ENCODE measurements at regions not wholly inside any gene's neighbourhood (a gene's known extent, or its start where the extent isn't known, plus 50 kb on each side); places are given as distances from the start of the nearest gene placed in this dataset.

GRCh38 chr6:22106451-22106850 lies 190.4 kb downstream of the PRL start:
- TF ChIP-seq, protein P1, sequence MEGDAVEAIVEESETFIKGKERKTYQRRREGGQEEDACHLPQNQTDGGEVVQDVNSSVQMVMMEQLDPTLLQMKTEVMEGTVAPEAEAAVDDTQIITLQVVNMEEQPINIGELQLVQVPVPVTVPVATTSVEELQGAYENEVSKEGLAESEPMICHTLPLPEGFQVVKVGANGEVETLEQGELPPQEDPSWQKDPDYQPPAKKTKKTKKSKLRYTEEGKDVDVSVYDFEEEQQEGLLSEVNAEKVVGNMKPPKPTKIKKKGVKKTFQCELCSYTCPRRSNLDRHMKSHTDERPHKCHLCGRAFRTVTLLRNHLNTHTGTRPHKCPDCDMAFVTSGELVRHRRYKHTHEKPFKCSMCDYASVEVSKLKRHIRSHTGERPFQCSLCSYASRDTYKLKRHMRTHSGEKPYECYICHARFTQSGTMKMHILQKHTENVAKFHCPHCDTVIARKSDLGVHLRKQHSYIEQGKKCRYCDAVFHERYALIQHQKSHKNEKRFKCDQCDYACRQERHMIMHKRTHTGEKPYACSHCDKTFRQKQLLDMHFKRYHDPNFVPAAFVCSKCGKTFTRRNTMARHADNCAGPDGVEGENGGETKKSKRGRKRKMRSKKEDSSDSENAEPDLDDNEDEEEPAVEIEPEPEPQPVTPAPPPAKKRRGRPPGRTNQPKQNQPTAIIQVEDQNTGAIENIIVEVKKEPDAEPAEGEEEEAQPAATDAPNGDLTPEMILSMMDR (IDR thresholded peaks at IDR 0.05), result no peak
- no peak overlapping the region for H3K27ac ChIP-seq
- H3K36me3 ChIP-seq, result no peaks in the 10 kb centered on the region
- no peaks in the 10 kb centered on the region for H3K27me3 ChIP-seq
- no peak overlapping the region for H3K4me3 ChIP-seq
- no peaks in the 10 kb centered on the region for H3K9me3 ChIP-seq
- no peaks in the 10 kb centered on the region for H3K4me1 ChIP-seq
- intact Hi-C loops (cut with DNase I; ENCODE audit: low total_unique reads), result no loop called here
- DNase-seq, result no peak

GRCh38 chr6:22106961-22107360 lies 189.9 kb downstream of the PRL start:
- intact Hi-C loops (cut with DNase I; ENCODE audit: low total_unique reads), result no loop called here
- Histone ChIP-seq H3K4me3 (no peak overlapping the region), H3K27me3 (no peaks in the 10 kb centered on the region), H3K4me1 (no peaks in the 10 kb centered on the region), H3K9me3 (no peaks in the 10 kb centered on the region), H3K36me3 (no peaks in the 10 kb centered on the region), H3K27ac (no peak overlapping the region)
- DNase-seq, result no peak
- TF ChIP-seq, protein P1 (IDR thresholded peaks at IDR 0.05), result no peak

DNA sequence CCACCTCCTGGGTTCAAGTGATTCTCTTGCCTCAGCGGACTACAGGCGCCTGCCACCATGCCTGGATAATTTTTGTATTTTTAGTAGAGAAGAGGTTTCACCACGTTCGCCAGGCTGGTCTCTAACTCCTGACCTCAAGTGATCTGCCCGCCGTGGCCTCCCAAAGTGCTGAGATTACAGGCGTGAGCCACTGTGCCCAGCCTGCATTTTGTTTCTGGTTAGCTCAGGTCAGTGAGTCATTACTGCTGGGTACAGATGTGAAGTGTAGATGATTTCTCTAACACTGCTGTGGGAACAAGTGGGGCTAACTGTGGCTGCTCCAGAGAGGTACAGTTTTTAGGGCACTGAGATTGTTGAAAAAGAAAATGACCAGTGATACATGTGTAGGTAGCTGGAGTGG lies 188.6 kb downstream of the PRL start:
- no peak for DNase-seq
- Histone ChIP-seq H3K27ac (no peak overlapping the region), H3K4me1 (peaks cover 0 to 6% (median 0%) of the 10 kb centered on the region in 4 donors), H3K4me3 (no peak overlapping the region), H3K9me3 (no peaks in the 10 kb centered on the region), H3K27me3 (no peaks in the 10 kb centered on the region), H3K36me3 (no peaks in the 10 kb centered on the region)
- TF ChIP-seq, protein P1 (IDR thresholded peaks at IDR 0.05), result no peak
- intact Hi-C loops (cut with DNase I; ENCODE audit: low total_unique reads), result no loop called here

GRCh38 chr6:22110061-22110460 lies 186.8 kb downstream of the PRL start:
- intact Hi-C loops (cut with DNase I; ENCODE audit: low total_unique reads), result no loop called here
- Histone ChIP-seq H3K4me3 (no peak overlapping the region), H3K27me3 (no peaks in the 10 kb centered on the region), H3K4me1 (peaks cover 0 to 9% (median 0%) of the 10 kb centered on the region in 4 donors), H3K9me3 (no peaks in the 10 kb centered on the region), H3K27ac (no peak overlapping the region), H3K36me3 (no peaks in the 10 kb centered on the region)
- DNase-seq, result no peak
- TF ChIP-seq, protein P1 (IDR thresholded peaks at IDR 0.05), result no peak

DNA sequence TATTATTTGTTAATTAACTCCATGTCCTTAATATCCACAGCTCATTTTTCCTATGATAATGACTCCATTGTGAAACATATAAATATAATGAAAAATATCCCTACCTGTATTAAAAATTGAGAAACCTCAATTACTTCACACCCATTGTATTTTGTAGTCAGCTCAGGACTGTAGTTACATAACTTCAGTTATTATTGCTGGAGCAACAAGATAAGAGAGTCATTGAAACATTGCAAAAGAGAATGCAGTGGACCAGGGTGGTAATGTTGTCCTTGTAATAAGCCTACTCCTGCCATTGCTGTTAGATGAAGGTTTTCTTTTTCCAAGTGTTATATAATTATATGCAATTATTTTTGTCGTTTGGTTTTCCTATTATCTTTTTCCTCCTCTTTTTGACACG lies 184.4 kb downstream of the PRL start:
- TF ChIP-seq, protein P1 (IDR thresholded peaks at IDR 0.05), result no peak
- H3K27me3 ChIP-seq, result no peaks in the 10 kb centered on the region
- H3K4me1 ChIP-seq, result peaks cover 0 to 9% (median 0%) of the 10 kb centered on the region in 4 donors
- DNase-seq, result no peak
- no peaks in the 10 kb centered on the region for H3K36me3 ChIP-seq
- intact Hi-C loops (cut with DNase I; ENCODE audit: low total_unique reads), result no loop called here
- H3K27ac ChIP-seq, result no peak overlapping the region
- no peak overlapping the region for H3K4me3 ChIP-seq
- H3K9me3 ChIP-seq, result no peaks in the 10 kb centered on the region
